ENCODE measurements at regions not wholly inside any gene's neighbourhood (a gene's known extent, or its start where the extent isn't known, plus 50 kb on each side); places are given as distances from the start of the nearest gene placed in this dataset.

- Histone ChIP-seq H3K4me2 (ENCODE audit: low read length) (no peak overlapping the region), H3K36me3 (replicated peaks; ENCODE audit: low read depth, low read length) (no peaks in the 10 kb centered on the region), H3K9ac (ENCODE audit: low read length) (no peak overlapping the region), H3K9me3 (ENCODE audit: insufficient read depth, low read length) (no peaks in the 10 kb centered on the region), H3K4me1 (ENCODE audit: low read length) (no peaks in the 10 kb centered on the region), H3K4me3 (ENCODE audit: low read length) (no peak overlapping the region), H4K20me1 (ENCODE audit: insufficient read depth, low read length) (no peaks in the 10 kb centered on the region), H2AFZ (ENCODE audit: low read depth, low read length) (no peak overlapping the region), H3K79me2 (ENCODE audit: low read length) (no peaks in the 10 kb centered on the region), H3K27ac (ENCODE audit: low read length) (no peak overlapping the region), H3K27me3 (ENCODE audit: low read depth, low read length) (no peaks in the 10 kb centered on the region)
- TF ChIP-seq CTCF (IDR thresholded peaks at IDR 0.05; ENCODE audit: low read depth, low read length) (no peak), EZH2phosphoT487 (IDR thresholded peaks at IDR 0.05; ENCODE audit: low read depth) (no peak)
These were observed 364.6 kb upstream of the ZNF507 start for GRCh38 chr19:31980796-31981195.

GRCh38 chr19:31981545-31981944 is 363.9 kb upstream of the ZNF507 start:
- H3K79me2 ChIP-seq (ENCODE audit: low read length) = no peaks in the 10 kb centered on the region
- H3K9ac ChIP-seq (ENCODE audit: low read length) = no peak overlapping the region
- H3K9me3 ChIP-seq (ENCODE audit: insufficient read depth, low read length) = no peaks in the 10 kb centered on the region
- no peak overlapping the region for H2AFZ ChIP-seq (ENCODE audit: low read depth, low read length)
- no peaks in the 10 kb centered on the region for H3K4me1 ChIP-seq (ENCODE audit: low read length)
- H3K36me3 ChIP-seq (replicated peaks; ENCODE audit: low read depth, low read length) = no peaks in the 10 kb centered on the region
- TF ChIP-seq CTCF (IDR thresholded peaks at IDR 0.05; ENCODE audit: low read depth, low read length) (no peak), EZH2phosphoT487 (IDR thresholded peaks at IDR 0.05; ENCODE audit: low read depth) (no peak)
- no peaks in the 10 kb centered on the region for H4K20me1 ChIP-seq (ENCODE audit: insufficient read depth, low read length)
- H3K27ac ChIP-seq (ENCODE audit: low read length) = no peak overlapping the region
- H3K4me2 ChIP-seq (ENCODE audit: low read length) = no peak overlapping the region
- no peak overlapping the region for H3K4me3 ChIP-seq (ENCODE audit: low read length)
- no peaks in the 10 kb centered on the region for H3K27me3 ChIP-seq (ENCODE audit: low read depth, low read length)

- Histone ChIP-seq H2AFZ (ENCODE audit: low read depth, low read length) (no peak overlapping the region), H3K4me1 (ENCODE audit: low read length) (no peaks in the 10 kb centered on the region), H3K9ac (ENCODE audit: low read length) (no peak overlapping the region), H3K9me3 (ENCODE audit: insufficient read depth, low read length) (no peaks in the 10 kb centered on the region), H4K20me1 (ENCODE audit: insufficient read depth, low read length) (no peaks in the 10 kb centered on the region), H3K4me2 (ENCODE audit: low read length) (no peak overlapping the region), H3K27ac (ENCODE audit: low read length) (no peak overlapping the region), H3K4me3 (ENCODE audit: low read length) (no peak overlapping the region), H3K27me3 (ENCODE audit: low read depth, low read length) (no peaks in the 10 kb centered on the region), H3K79me2 (ENCODE audit: low read length) (no peaks in the 10 kb centered on the region), H3K36me3 (replicated peaks; ENCODE audit: low read depth, low read length) (no peaks in the 10 kb centered on the region)
- no peak for TF ChIP-seq CTCF (IDR thresholded peaks at IDR 0.05; ENCODE audit: low read depth, low read length)
- no peak for TF ChIP-seq EZH2phosphoT487 (IDR thresholded peaks at IDR 0.05; ENCODE audit: low read depth)
These were observed 361.8 kb upstream of the ZNF507 start for GRCh38 chr19:31983647-31984046.

GRCh38 chr19:31985001-31985605 is 360.3 kb upstream of the ZNF507 start:
- Histone ChIP-seq H3K4me3 (ENCODE audit: low read length) (no peak overlapping the region), H4K20me1 (ENCODE audit: insufficient read depth, low read length) (no peaks in the 10 kb centered on the region), H3K79me2 (ENCODE audit: low read length) (no peaks in the 10 kb centered on the region), H3K27ac (ENCODE audit: low read length) (no peak overlapping the region), H3K27me3 (ENCODE audit: low read depth, low read length) (no peaks in the 10 kb centered on the region), H3K4me1 (ENCODE audit: low read length) (no peaks in the 10 kb centered on the region), H3K9me3 (ENCODE audit: insufficient read depth, low read length) (no peaks in the 10 kb centered on the region), H3K9ac (ENCODE audit: low read length) (no peak overlapping the region), H2AFZ (ENCODE audit: low read depth, low read length) (no peak overlapping the region), H3K36me3 (replicated peaks; ENCODE audit: low read depth, low read length) (no peaks in the 10 kb centered on the region), H3K4me2 (ENCODE audit: low read length) (no peak overlapping the region)
- no peak for TF ChIP-seq EZH2phosphoT487 (IDR thresholded peaks at IDR 0.05; ENCODE audit: low read depth)
- no peak for TF ChIP-seq CTCF (IDR thresholded peaks at IDR 0.05; ENCODE audit: low read depth, low read length)

Measured in OCI-LY3 (cell line).